ENCODE measurements at regions not wholly inside any gene's neighbourhood (a gene's known extent, or its start where the extent isn't known, plus 50 kb on each side); places are given as distances from the start of the nearest gene placed in this dataset.

DNA sequence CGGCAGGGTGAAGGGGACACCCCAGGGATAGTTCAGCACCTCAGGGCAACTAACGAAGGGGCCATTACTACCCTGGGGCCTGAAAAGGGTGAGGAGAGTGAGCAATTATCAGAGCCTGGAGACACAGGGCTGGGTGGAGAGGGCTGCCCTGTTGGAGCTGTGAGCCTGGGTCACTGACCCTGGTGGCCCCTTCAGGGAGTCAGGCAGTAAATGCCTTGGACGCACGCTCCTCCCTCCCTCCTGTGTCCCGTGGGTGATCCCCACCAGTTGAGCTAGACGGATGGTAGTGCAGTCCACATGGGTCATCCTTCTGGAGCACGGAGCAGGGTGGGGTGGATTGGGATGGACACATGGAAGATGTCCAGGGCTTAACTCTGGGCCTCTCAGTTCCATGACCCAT, 305.3 kb downstream of the PTPRU start:
- DNase-seq (ENCODE audit: low read depth in 2 of 3, low spot score in 1 of 3), result no peak

DNA sequence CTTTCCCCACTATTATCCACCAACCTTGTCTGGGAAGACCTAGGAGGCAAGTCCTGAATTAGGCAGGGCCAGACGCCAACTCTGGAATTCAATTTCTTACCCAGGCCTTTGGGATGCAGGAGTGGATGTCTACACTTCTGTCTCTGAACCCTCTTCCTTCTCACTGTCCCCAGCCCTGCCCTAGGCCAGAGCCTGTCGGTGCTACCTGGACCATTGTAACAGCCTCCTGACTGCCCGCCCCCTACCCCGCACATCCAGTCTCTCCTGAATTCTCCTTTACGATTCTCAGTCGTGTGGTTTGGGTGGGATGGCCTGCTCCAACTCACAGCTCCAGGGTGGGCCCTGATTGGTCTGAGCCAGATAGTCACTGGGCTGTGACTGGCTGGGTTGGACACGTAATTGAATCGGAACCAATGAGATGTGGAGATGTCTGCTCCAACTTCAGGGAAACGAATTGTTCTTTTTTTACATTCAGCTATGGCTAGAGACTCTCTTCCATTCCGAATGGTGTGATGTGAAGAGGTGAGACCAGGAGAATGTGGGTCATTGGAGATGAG, 304.6 kb downstream of the PTPRU start:
- DNase-seq (ENCODE audit: low read depth in 2 of 3, low spot score in 1 of 3), result no peak

DNA sequence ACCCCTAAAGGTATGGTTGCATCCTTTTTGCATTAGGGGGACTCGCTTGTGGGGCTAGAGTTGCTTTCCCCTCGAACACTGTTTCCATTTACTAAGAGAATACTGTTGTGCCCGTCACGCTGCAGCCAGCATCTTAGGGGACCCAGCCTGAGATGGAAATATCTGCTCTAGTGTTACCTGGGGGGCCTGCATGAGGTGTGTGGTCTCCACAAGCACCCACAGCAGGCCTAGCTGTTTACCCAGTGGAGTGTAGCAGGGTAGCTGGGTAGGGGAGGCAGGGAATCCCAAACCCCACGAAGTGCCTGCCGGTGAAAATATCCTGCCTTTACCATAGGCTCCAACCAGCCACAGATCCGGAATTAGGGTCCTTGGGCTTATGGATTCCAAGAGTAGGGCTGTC, 303.6 kb downstream of the PTPRU start:
- DNase-seq (ENCODE audit: low read depth in 2 of 3, low spot score in 1 of 3), result no peak

DNA sequence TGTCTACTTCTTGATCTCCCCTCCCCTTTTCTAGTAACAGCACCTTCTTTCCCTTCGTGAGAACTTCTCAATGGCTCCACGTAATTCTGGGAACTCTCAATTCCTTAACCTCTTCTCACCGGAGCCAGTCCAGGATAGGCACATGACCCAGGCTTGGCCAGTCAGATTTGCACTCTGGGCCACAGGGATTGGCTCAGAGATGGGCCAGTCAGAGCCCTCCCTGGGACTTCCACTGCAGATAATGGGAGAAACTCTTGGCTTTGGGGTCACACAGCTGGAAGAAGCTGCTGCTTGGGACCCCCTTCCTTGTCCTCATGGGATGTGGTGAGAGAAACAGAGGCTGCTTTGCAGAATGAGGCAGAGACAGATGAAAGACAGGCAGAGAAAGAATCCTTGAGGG, 302.3 kb downstream of the PTPRU start:
- DNase-seq (ENCODE audit: low read depth in 2 of 3, low spot score in 1 of 3), result no peak

DNA sequence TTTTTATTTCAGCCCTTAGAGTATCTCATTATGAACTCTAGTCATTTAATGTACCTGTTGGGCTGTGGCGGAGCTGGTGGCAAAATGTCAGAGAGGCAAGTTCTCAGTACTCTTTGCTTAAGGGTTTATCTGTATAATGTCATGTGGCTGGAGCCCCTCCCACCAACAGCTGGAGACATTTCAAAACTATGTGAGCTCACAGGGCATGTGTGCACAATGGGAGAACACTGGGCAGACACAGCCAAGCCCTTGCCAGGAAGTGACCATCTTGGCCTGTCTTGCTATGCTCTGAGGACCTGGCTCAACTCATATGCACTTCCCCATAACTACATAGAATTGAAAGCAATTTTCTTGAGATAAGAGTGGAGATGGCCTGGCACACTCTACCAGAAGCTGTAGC, 296.4 kb downstream of the PTPRU start:
- DNase-seq (ENCODE audit: low read depth in 2 of 3, low spot score in 1 of 3), result no peak

DNA sequence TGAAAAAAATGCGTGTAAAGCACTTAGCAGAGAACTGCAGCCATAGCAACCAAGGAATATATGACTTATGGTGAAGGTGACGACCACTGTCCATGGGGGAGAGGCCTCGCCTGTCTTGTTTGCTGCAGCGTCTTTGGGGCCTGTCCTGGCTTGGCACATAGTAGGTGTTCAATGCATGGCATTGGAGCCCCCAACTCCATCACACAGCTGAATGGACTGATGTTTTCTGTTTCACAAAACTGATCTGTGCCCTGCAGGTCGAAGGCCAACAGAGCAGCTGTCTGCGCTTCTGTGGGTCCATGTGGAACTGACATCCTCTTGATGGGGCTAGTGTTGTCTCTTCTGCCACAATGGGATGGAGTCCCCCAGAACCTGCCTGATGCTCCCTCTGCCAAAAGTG, 296.0 kb downstream of the PTPRU start:
- DNase-seq (ENCODE audit: low read depth in 2 of 3, low spot score in 1 of 3), result no peak

DNA sequence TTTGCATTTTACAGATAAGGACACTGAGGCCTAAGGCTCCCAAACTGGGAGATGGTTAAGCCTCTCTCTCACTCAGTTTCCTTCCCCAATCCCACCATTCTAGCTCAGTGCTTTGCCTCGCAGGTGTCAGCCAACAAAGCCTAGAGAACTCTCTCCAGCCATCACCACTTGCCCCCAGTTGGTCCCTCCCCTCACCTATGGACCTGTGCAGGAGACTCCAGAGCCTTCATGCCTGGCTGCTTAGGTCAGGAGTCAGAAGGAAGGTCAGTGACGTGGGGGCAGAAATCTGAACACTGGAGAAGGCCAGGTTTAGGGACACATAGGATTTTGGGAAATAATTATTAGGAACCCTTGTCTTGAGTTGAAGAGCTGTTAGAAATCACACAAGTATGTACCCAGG, 295.3 kb downstream of the PTPRU start:
- DNase-seq (ENCODE audit: low read depth in 2 of 3, low spot score in 1 of 3), result no peak

DNA sequence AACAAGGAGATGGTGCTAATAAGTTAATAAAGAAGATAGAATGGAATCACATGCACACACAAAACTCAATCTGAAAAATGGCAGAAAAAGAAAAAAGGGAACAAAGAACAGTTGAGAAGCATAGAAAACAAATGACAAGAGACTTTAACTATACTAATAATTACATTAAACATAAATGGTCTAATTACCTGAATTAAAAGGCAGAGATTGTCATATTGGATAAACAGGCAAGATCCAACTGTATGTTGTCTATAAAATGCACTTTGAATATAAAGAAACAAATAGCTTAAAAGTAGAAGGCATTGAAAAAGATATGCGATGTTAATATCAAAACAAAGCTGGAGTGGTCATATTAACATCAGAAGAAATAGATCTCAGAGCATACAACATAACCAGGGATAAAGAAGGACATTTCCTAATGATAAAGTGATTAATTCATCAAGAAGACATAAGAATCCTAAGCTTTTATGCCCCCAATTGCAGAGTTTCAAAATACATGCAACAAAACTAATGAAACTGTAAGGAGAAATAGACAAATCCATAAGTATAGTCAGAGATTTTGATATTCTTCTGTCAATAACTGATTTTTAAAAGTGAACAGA, 293.5 kb downstream of the PTPRU start:
- DNase-seq (ENCODE audit: low read depth in 2 of 3, low spot score in 1 of 3), result no peak

DNA sequence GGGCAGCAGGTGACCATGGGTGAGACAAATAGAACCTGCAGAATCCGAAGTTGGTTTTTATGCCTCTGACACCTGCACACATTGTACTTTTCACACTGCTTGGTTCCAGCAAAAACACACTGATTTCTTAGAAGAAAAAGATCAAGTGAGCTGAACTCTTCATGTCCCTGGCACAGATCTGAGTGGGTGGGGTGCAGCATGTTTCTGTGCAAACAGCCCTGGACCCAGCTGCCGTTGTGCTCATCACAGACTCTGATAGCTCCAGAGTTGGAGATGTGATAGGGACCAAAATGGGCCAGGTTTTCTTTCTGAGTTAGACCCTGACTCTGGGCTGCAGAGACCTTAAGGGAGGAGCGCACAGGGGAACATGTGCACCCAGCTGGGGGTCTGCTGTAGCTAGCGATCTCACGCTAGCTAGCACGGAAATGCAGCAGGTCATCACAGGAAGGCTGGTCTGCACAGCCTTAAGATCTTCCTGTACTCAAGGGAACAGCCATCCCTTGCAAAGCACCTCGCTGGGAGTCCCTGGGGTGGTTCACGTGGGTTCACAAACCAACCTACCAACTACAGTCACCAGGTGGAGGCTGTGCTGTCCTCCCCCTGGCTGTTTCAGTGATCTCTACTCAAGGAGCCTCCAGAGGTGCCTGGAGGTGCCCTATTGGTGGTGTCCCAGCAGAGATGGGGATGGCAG, 291.1 kb downstream of the PTPRU start:
- DNase-seq (ENCODE audit: low read depth in 2 of 3, low spot score in 1 of 3), result no peak

DNA sequence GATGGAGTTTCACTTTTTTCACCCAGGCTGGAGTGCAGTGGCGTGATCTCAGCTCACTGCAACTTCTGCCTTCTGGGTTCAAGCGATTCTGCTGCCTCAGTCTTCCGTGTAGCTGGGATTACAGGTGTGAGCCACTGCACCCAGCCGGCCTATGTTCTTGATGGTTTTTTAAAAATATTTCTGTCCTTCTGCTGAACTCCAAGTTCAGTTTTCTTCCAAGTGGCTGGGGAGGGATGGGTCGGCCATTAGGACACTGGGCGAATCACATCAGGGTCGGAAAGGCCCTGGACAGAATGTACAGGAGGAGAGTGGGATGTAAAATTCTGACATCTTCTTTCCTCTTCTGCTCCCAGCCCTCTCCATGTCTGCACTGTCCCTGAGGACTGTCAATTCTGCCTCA, 289.6 kb downstream of the PTPRU start:
- DNase-seq (ENCODE audit: low read depth in 2 of 3, low spot score in 1 of 3), result no peak

DNA sequence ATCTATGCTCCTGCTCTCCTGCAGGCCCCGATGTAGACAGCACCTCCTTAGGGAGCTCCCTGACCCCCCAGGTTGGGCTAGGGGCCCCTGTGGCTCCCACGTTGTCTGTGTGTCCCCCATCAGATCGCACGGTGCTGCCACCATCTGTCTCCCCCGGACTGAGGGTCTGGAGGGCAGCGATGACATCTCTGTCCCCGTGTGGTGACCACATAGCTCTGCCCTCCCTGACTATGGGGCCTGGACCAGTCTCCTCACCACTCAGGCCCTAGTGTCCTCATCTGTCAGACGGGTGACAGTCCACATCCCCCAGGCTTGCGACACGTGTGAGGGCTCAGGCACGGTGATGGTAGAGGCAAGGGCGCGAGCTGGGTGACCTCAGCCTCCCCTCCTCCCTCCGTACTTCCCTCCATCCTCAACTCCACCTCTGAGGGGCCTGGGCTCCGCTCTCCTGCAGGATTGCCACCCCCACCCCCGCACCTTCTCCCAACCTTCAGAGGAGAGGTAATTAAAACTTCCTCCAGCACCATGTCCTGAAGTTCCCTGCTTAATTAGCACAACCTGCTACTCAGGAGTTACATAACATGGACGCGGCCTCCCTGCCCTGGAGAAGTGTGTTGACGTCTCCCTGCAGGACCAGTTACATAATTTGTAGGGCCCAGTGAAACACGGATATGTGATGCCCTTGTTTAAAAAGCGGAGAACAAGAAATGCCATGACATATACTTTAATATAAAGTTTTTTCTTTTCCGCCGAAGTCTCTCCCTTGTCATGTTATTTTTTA, 288.2 kb downstream of the PTPRU start:
- DNase-seq (ENCODE audit: low read depth in 2 of 3, low spot score in 1 of 3), result no peak

DNA sequence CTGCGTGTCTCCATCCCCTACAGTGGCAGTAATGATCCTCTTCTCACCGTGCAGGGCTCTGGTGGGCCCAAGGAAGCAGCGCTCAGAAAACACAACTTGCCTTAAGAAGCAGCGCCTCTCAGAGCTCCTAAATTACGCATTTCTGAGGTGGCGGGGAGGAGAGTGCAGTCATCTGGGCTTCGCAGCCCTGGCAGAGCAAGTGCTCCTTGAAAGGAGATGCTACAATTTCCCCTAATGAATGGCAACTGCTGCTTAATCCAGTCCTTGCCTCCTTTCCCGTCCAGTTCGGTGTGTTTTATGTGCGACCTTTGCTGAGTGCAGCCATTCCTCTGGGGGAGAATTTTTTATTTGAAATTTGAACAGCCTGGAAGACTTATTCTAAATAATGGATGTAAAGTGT, 287.3 kb downstream of the PTPRU start:
- DNase-seq (ENCODE audit: low read depth in 2 of 3, low spot score in 1 of 3), result no peak

DNA sequence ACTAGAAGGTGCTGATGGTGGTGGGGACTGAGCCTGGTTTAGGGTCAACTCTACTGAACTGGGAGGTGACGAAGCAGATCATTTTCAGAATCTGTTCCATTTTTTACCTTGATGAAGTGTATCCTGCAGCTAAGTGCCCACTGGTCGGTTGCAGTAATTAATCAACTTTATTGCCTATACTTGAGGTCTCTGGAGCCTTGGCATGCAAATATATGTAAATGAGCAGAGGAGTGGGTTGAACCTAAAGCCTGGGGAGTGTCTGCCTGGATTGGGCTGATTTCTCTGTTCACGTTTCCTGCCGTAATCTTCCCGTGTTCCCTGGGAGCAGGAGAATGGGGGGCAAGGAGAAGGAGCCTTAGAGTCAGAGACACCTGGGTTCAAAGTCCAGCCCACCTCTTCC, 286.8 kb downstream of the PTPRU start:
- no peak for DNase-seq (ENCODE audit: low read depth in 2 of 3, low spot score in 1 of 3)

DNA sequence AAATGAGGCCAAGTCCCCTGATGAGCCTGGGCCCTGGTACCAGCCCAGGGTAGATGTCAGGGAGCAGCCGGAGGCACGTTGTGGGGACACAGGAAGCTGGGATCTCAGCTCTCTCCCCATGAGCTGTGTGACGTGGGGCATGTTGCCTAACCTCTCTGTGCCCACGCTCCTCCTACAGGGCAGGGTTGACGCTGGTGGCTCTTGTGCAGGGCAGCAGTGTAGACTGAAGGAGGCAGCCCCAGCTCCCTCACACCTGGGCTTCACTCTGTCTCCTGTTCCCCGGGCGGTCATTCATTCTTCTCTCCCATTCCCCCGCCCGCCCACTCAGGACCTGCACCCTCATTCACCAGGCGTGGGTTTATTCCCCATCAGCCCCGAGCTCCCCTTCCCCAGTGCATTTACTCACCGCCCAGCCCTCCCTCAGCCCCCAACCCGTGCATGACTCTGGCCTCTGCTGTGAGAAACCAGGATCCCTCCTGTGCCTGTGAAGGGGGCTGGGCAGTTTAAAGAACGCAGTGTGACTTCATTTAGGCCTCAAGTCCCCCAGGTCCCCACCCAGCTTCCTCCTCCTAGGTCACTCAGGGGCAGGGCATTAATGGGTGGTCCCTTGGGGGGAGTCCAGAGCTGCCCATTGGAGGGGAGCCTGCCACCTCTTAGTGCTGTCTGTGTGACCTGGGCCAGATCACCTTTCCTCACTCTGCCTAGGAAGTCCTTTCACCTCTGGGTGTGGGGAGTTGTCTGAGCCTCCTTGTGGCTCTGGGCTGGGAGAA, 285.7 kb downstream of the PTPRU start:
- DNase-seq (ENCODE audit: low read depth in 2 of 3, low spot score in 1 of 3), result no peak

DNA sequence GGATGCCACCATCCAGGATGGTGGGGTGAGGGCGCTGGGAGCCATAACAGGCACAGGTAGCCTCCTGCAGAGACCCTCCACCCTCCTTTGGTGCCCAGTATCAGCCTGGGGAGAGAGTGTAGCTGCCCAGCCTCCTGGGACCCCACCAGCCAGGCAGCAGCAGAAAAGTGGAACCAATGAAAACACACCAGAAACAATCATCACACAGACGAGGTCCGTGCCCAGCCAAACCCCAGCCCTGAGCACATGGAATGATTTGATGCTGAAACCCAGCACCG, 285.1 kb downstream of the PTPRU start:
- no peak for DNase-seq (ENCODE audit: low read depth in 2 of 3, low spot score in 1 of 3)

DNA sequence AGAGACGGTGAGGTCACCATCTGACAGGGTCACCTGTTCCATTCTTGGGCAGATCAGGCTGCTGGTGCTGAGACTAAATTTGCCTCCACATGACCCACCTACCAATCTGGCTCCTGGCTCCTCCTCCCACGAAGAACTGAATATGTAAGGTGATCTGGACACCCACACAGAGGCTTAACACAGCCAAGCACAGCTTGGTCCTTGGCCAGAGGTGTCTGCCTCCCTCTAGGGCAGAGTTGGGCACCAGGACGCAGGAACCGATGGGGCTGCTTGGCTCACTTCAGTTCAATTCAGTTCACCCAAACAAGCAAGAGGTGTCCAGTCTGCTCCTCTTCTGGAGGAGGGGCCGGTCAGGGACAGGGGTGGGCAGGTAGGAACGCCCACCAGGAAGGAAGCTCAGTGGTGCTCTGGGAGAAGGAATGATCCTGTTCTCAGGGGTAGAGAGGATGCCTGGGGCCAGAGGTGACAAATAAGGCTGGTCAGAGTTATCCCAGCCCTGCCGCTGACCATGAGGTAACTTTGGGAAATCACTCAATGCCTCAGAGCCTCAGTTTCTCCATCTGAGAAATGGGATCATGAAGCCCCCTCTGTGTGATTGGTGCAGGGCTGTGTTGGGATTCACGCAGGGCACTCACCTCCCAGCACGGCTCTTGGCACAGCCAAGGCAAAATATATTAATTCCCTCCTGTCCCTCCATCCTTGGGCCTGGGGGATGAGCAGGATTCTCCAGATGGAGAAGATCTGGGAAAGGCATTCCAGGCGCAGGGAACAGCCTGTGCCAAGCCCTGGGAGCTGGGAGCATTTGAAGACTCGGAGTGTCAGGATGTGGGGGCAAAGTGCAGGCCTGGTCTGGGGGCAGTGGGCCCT, 284.5 kb downstream of the PTPRU start:
- no peak for DNase-seq (ENCODE audit: low read depth in 2 of 3, low spot score in 1 of 3)

DNA sequence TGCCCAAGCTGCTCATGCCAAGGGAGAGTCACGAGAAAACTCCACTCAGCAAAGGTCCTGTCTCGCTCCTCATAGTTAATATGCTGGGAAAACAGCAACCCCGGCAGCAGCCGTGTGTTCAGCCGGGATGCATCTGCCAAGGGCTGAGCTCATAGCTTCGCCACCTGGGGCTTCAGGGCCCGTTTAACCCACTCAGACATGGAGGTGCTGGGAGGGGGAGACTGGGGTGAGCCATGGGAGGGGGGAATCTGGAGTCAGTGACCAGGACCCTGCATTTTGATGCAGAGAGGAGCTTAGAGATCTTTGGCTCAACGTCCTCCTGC, 283.4 kb downstream of the PTPRU start:
- DNase-seq (ENCODE audit: low read depth in 2 of 3, low spot score in 1 of 3), result no peak

DNA sequence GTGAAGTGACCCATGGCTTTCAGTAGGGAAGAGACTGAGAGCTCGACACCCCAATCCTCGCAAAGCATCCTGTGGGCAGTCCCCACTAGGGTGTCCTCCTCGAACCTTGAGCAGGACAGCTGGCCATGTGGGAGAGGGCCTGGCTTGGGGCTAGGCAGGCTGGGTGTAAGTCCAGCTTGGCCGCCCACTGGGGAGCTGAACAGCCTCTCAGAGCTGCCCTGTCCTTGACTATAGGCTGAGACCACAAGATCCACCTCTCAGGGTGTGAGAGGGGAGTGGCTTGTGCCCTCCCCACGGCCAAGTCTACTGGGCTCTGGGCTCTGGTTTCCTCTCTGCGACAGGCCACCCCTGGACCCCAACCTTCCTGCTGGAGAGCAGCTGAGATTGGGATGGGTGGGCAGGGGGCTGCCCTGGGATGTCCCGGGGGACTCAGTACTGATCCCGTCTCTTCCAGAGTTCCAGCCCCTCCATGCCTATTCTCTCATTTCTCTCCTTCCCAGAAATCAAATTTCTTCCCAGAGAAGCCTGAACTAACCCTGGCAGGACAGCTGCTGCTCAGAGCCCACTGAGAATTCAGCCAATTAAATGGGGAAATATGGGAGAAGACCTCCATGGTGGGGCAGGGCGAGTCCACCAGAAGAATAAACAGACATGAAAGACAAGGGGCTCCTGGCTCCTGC, 282.9 kb downstream of the PTPRU start:
- DNase-seq (ENCODE audit: low read depth in 2 of 3, low spot score in 1 of 3), result no peak

DNA sequence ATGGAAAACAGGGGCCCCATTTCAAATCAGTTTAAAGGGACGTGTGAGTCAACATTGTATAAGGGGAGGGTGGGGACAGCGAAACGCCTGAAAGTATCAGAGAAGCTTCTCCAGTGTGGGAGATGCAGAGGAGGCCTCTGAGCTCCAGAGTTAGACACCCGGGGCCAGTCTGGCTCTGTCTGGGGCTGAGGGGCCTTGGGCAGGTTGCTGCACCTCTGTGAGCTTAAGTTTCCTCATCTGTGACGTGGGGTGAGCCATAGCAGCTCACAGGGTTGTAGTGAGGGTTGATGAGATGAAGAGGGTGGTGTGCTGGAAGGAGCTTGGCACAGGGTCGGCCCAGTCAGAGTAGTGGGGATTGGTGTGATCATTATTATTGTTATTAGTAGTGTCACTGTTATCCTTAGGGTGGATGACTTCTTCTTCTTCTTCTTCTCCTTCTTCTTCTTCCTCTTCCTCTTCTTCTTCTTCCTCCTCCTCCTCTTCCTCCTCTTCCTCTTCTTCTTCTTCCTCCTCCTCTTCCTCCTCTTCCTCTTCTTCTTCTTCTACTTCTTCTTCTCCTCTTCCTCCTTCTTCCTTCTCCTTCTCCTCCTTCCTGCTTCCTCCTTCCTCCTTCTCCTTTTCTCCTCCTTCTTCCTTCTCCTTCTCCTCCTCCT, 282.0 kb downstream of the PTPRU start:
- DNase-seq (ENCODE audit: low read depth in 2 of 3, low spot score in 1 of 3), result no peak

Measured in stimulated activated CD4-positive, alpha-beta T cell treated with anti-CD3 and anti-CD28 coated beads, Interleukin-12 subunit alpha, Interleukin-12 subunit beta, amount 100 ng/mL, for 48 hours (primary cell).